Gastroesophageal sphincter (tissue), 3 donors: ENCODE measurements at regions not wholly inside any gene's neighbourhood (a gene's known extent, or its start where the extent isn't known, plus 50 kb on each side); places are given as distances from the start of the nearest gene placed in this dataset.

Experiments used
- CTCF ChIP-seq, 4 experiments: fragments of 200-600 bp in 2 of 4; fragments of 450-650 bp in 2 of 4; sonication (generic) in 1 of 4; IDR thresholded peaks; one replicate each; pipeline ENCODE4 v1.5.1; 2017 to 2019; ENCODE audit warnings: antibody characterized with exemption in 4 of 4, mild to moderate bottlenecking in 2 of 4, moderate library complexity in 2 of 4
- EP300 ChIP-seq: sonication (generic); formaldehyde crosslinking; IDR thresholded peaks from one replicate; pipeline ENCODE4 v1.6.1; 2017; ENCODE audit warnings: antibody characterized with exemption, mild to moderate bottlenecking

- TF ChIP-seq CTCF (IDR thresholded peaks at IDR 0.05) = no peak
- no peak for TF ChIP-seq EP300
Measured at GRCh38 chr2:23213196-23213595, 171.8 kb upstream of the KLHL29 start.
